A673 (cell line): ENCODE measurements at regions not wholly inside any gene's neighbourhood (a gene's known extent, or its start where the extent isn't known, plus 50 kb on each side); places are given as distances from the start of the nearest gene placed in this dataset.

Experiments used
- EZH2 ChIP-seq: fragments of 200-600 bp; sonication (generic); IDR thresholded peaks from 2 replicates; pipeline ENCODE4 v1.6.1; 2017; ENCODE audit warnings: borderline replicate concordance, low read depth, mild to moderate bottlenecking, mixed read lengths, antibody characterized with exemption, low read length; ENCODE audit not compliant: poor library complexity, severe bottlenecking
- TF ChIP-seq, protein P1 (sequence below): fragments of 300-800, 200-600 bp; sonication (generic); conservative IDR thresholded peaks from 2 replicates; pipeline ENCODE4 v1.5.1; 2017; ENCODE audit warnings: low read depth, mild to moderate bottlenecking, antibody characterized with exemption, low read length, moderate library complexity, mixed read lengths

DNA sequence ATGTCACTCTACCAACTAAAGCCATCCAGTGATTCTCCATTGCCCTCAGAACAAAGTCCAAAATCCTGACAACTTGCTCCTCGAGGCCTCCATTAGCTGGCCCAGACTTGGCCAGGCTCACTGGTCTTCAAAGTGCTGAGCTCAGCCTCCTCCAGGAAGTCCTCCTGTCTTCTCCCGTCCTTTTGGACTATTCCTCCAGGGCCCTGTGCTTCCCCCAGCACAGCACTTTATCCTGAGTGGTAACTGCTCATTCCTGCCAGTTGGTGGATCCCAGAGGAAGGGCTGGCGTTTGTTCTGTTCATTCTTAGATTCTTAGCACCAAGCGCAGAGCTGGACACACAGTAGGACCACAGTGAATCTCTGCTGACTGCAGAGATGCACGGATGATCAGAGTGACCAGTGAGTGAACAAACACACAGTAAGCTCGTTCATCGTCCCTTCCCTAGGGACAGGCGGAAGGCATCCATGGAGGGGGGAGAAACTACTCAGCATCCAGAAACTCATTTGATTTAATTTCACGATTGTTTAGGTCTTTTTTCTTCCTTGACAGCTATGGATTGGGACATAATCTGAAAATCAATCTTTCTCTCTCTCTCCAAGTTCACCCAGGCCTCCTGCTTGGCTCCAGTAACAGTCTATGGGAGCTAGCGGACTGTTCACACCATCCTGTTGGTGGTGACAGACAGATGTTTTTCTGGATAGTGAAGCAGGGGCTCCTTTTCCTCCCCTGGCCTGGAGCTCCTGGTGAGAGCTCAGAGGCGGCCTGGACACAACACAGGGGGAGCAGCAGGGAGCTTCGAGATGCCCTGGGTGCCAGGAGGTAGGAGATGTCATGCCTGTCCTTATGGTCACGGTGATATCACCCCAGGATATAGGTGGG is 180.2 kb downstream of the PTPRU start:
- TF ChIP-seq, protein P1, sequence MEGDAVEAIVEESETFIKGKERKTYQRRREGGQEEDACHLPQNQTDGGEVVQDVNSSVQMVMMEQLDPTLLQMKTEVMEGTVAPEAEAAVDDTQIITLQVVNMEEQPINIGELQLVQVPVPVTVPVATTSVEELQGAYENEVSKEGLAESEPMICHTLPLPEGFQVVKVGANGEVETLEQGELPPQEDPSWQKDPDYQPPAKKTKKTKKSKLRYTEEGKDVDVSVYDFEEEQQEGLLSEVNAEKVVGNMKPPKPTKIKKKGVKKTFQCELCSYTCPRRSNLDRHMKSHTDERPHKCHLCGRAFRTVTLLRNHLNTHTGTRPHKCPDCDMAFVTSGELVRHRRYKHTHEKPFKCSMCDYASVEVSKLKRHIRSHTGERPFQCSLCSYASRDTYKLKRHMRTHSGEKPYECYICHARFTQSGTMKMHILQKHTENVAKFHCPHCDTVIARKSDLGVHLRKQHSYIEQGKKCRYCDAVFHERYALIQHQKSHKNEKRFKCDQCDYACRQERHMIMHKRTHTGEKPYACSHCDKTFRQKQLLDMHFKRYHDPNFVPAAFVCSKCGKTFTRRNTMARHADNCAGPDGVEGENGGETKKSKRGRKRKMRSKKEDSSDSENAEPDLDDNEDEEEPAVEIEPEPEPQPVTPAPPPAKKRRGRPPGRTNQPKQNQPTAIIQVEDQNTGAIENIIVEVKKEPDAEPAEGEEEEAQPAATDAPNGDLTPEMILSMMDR, result peak; percentile 21; the same call in 1 of the 2 replicates
- TF ChIP-seq EZH2, result no peak
